ENCODE measurements at regions not wholly inside any gene's neighbourhood (a gene's known extent, or its start where the extent isn't known, plus 50 kb on each side); places are given as distances from the start of the nearest gene placed in this dataset.

DNA sequence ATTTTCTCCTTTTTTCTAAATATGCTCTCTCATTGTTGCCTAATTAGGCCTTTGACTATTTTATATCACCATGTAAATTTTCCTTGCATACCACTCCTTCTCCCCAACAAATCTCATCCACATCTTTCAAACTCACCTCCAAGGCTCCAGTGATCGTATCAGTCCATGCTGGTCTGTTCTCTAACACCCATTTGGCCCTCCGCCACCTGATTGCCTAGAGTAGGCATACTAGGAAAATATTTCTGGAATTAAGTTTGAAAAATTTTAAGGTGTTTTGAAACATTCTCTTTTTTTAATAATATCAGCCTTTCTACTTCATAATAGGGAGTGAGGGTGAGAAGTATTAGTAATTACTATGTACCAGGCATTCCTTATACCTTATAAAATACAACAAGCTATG lies 473.9 kb downstream of the FGF9 start:
- Histone ChIP-seq H3K4me1 (peaks cover 0 to 5% (median 0%) of the 10 kb centered on the region in 12 donors), H3K36me3 (no peaks in the 10 kb centered on the region), H3K27me3 (no peaks in the 10 kb centered on the region), H3K9me3 (no peaks in the 10 kb centered on the region), H3K4me3 (no peak overlapping the region), H3K27ac (no peak overlapping the region)
- intact Hi-C loops (cut with DNase I), result no loop called here
- no peak for TF ChIP-seq POLR2A (IDR thresholded peaks at IDR 0.05)
- no peak for TF ChIP-seq CTCF (IDR thresholded peaks at IDR 0.05)
- DNase-seq, result no peak
- WGBS, 4 donors, result 83 to 88% (median 86%) methylated on average over 2 of the region's 2 CpGs
- ATAC-seq, result no peak

GRCh38 chr13:22148187-22148586 lies 477.3 kb downstream of the FGF9 start:
- DNase-seq, result no peak
- intact Hi-C loops (cut with DNase I), result no loop called here
- H3K27ac ChIP-seq, result no peak overlapping the region
- no peak for ATAC-seq
- WGBS, 4 donors, result 85 to 88% (median 87%) methylated on average over 3 of the region's 3 CpGs
- no peaks in the 10 kb centered on the region for H3K36me3 ChIP-seq
- H3K4me3 ChIP-seq, result no peak overlapping the region
- H3K4me1 ChIP-seq, result no peaks in the 10 kb centered on the region
- no peaks in the 10 kb centered on the region for H3K27me3 ChIP-seq
- TF ChIP-seq CTCF (IDR thresholded peaks at IDR 0.05), result no peak
- no peak for TF ChIP-seq POLR2A (IDR thresholded peaks at IDR 0.05)
- no peaks in the 10 kb centered on the region for H3K9me3 ChIP-seq

DNA sequence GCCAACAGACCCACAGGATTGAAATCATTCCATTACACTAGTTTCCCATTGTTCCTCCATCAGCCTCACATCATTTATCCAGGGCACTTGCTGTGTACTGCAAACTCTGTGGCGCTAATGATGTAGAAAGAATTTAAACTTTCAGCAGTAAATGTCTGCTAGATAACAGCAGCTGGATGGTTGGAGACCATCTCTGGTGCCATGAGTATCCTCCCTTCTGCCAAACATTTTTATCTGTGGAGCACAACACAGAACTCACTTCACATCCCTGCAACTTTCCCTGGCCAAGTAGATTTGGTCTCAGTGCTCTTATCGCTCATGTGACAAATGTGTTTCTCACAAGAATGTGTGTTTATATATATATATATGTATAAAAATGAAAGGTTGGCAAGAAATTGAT lies 481.9 kb downstream of the FGF9 start:
- no peak overlapping the region for H3K27ac ChIP-seq
- intact Hi-C loops (cut with DNase I), result no loop called here
- H3K27me3 ChIP-seq, result no peaks in the 10 kb centered on the region
- H3K4me1 ChIP-seq, result no peaks in the 10 kb centered on the region
- H3K36me3 ChIP-seq, result no peaks in the 10 kb centered on the region
- 74 to 83% (median 76%) methylated on average over 2 of the region's 2 CpGs for WGBS, 4 donors
- H3K4me3 ChIP-seq, result no peak overlapping the region
- DNase-seq (no peak), ATAC-seq (no peak)
- H3K9me3 ChIP-seq, result no peaks in the 10 kb centered on the region
- TF ChIP-seq POLR2A (IDR thresholded peaks at IDR 0.05), result no peak
- no peak for TF ChIP-seq CTCF (IDR thresholded peaks at IDR 0.05)

DNA sequence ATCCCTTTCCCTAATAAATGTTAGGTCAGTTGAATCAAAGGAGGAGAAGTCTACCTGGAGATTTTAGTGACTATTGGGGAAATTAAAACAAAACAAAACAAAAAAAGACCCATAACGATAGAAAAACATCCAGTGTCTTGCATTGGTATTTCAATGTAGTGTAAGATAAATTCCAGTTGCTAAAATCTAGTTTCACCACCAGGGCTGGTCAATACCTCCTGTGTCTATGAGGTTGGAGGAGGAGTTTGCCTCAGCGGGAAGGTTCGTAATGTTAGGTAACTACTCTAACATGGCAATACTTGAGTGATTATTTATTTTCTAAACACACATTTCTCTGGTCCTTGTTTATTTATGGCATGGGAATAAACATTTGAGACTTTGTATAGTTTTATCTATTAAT lies 483.2 kb downstream of the FGF9 start:
- Histone ChIP-seq H3K4me3 (no peak overlapping the region), H3K36me3 (no peaks in the 10 kb centered on the region), H3K27me3 (no peaks in the 10 kb centered on the region), H3K4me1 (no peaks in the 10 kb centered on the region), H3K9me3 (no peaks in the 10 kb centered on the region), H3K27ac (no peak overlapping the region)
- intact Hi-C loops (cut with DNase I), result no loop called here
- DNase-seq, result no peak
- no peak for TF ChIP-seq POLR2A (IDR thresholded peaks at IDR 0.05)
- no peak for TF ChIP-seq CTCF (IDR thresholded peaks at IDR 0.05)
- ATAC-seq, result no peak
- 72 to 87% (median 83%) methylated on average over 3 of the region's 3 CpGs for WGBS, 4 donors
